Adrenal gland (tissue), 5 donors: ENCODE measurements at regions not wholly inside any gene's neighbourhood (a gene's known extent, or its start where the extent isn't known, plus 50 kb on each side); places are given as distances from the start of the nearest gene placed in this dataset.

ENCODE experiments used
- CTCF ChIP-seq, 6 experiments: fragments of 450-650 bp in 4 of 6; fragments of 200-600 bp in 2 of 6; sonication (generic) in 1 of 6; IDR thresholded peaks; 1 replicate in 5 of 6; 2 replicates in 1 of 6; pipeline versions ENCODE4 v1.5.1 to v1.8.0; 2016 to 2021; ENCODE audit warnings: antibody characterized with exemption in 6 of 6, mild to moderate bottlenecking in 2 of 6, moderate library complexity in 1 of 6
- POLR2A ChIP-seq, 2 donors: fragments of 450-650 bp; IDR thresholded peaks; one replicate each; pipeline ENCODE4 v1.6.1; 2017; ENCODE audit warnings: antibody characterized with exemption in 2 of 2, mild to moderate bottlenecking in 2 of 2, moderate library complexity in 1 of 2
- donor health status: DM: no; HTN: no; CAD: no.

DNA sequence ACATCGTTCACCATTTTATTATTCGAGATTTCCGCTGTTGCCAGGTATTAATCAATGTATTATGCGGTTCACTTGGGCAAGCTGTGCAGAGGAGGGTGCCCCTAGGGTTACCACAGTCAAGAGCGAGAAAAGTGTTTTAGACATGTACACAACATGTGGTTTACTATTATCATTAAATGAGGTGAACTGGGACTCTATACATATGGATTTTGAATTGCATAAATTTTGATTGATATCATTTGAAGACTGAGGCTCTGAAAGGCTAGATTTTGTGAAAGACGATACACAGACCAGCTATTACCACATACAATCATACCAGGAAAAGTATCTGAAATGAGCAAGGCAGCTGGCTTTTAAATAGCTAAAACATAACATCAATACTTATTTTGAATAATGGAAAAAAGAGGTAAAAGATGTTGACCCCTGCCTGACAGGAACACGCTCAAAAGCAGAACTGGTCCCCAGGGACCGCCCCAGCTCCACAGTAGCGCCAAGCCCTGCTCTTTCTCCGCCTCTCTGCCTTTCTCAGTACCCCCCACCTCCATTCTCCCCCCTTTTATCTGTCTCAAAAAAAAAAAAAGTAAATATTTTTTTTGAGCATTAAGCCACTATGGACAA, 413.4 kb upstream of the MKI67 start:
- TF ChIP-seq CTCF (IDR thresholded peaks at IDR 0.05) (no peak), POLR2A (IDR thresholded peaks at IDR 0.05) (no peak)
